Naive B cell (primary cell): ENCODE measurements at regions not wholly inside any gene's neighbourhood (a gene's known extent, or its start where the extent isn't known, plus 50 kb on each side); places are given as distances from the start of the nearest gene placed in this dataset.

Experiments used
- ATAC-seq, 2 donors: fragments of 150-1000 bp; cut with Tn5 transposase; 2 replicates each; pipeline ENCODE4 v1.10.0; 2021; ENCODE audit warnings: low read depth in 2 of 2, mild to moderate bottlenecking in 2 of 2, moderate library complexity in 2 of 2
- DNase-seq: peaks from one replicate; pipeline ENCODE4 v3.0.0; 2022
- H3K27ac Mint-ChIP-seq, 6 donors: one replicate each; pipeline ENCODE4 v1.8.0; 2020 to 2022; ENCODE audit warnings: mild to moderate bottlenecking in 6 of 6, mixed read lengths in 6 of 6, moderate library complexity in 5 of 6, inconsistent platforms in 2 of 6
- H3K27me3 Mint-ChIP-seq, 3 donors: one replicate each; pipeline ENCODE4 v1.8.0; 2021 to 2022; ENCODE audit warnings: mixed read lengths in 3 of 3, mild to moderate bottlenecking in 1 of 3
- H3K36me3 Mint-ChIP-seq, 2 donors: one replicate each; pipeline ENCODE4 v1.8.0; 2020 to 2022; ENCODE audit warnings: mixed read lengths in 2 of 2, inconsistent platforms in 1 of 2, mild to moderate bottlenecking in 1 of 2
- H3K4me1 Mint-ChIP-seq, 3 donors: one replicate each; pipeline ENCODE4 v1.8.0; 2020 to 2022; ENCODE audit warnings: mixed read lengths in 3 of 3, inconsistent platforms in 1 of 3, mild to moderate bottlenecking in 1 of 3, moderate library complexity in 1 of 3
- H3K4me3 Mint-ChIP-seq, 8 donors: one replicate each; pipeline ENCODE4 v1.8.0; 2020 to 2022; ENCODE audit warnings: mild to moderate bottlenecking in 8 of 8, mixed read lengths in 8 of 8, moderate library complexity in 8 of 8, inconsistent platforms in 2 of 8
- H3K9me3 Mint-ChIP-seq, 7 donors: one replicate each; pipeline ENCODE4 v1.8.0; 2020 to 2022; ENCODE audit warnings: mixed read lengths in 7 of 7, mild to moderate bottlenecking in 5 of 7, inconsistent platforms in 2 of 7, moderate library complexity in 1 of 7

DNA sequence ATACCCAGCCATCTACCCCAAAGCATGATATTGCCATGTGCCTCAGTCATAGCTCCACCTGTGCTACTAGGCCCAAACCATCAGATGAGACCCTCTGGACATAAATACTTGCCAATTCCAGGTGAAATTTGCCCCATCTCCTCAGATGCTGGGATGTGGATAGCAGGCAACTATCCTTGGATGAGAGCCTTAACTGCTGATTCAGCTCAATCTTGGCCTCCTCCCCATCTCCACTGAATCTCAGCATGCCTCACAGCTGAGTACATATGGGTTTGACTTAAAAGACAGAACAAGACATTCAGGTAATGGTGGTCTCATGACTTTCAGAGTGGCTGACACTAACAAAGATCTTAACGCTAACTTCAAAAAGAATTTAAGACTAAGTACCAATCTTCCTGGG is 50.8 kb upstream of the KLHL13 start:
- Mint-ChIP-seq H3K9me3 (peaks cover 0 to 3% (median 0%) of the 10 kb centered on the region in 7 donors), H3K27ac (no peak overlapping the region), H3K36me3 (no peaks in the 10 kb centered on the region), H3K4me3 (no peak overlapping the region), H3K4me1 (no peaks in the 10 kb centered on the region), H3K27me3 (peaks cover 0 to 4% (median 0%) of the 10 kb centered on the region in 3 donors)
- ATAC-seq (no peak), DNase-seq (no peak)

DNA sequence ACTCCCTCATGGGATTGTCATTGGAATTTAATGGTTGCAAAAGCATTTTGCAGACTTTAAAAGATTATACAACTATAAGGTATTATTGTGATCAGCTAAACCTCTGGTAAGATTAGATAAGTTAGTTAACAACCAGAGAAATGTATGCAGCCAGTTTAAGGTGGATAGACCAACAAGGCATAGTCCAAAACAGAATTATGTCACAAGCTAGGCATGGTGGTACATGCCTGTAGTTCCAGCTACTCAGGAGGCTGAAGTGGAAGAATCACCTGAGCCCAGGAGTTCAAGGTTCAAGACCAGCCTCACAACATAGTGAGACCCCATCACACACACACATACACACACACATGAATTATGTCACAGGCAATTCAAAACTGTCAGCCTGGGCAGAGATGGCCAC is 54.7 kb upstream of the KLHL13 start:
- DNase-seq, result no peak
- H3K36me3 Mint-ChIP-seq, result no peaks in the 10 kb centered on the region
- no peaks in the 10 kb centered on the region for H3K27me3 Mint-ChIP-seq
- no peak overlapping the region for H3K27ac Mint-ChIP-seq
- ATAC-seq, result no peak
- H3K4me3 Mint-ChIP-seq, result no peak overlapping the region
- peaks cover 0 to 3% (median 0%) of the 10 kb centered on the region in 7 donors for H3K9me3 Mint-ChIP-seq
- no peaks in the 10 kb centered on the region for H3K4me1 Mint-ChIP-seq

DNA sequence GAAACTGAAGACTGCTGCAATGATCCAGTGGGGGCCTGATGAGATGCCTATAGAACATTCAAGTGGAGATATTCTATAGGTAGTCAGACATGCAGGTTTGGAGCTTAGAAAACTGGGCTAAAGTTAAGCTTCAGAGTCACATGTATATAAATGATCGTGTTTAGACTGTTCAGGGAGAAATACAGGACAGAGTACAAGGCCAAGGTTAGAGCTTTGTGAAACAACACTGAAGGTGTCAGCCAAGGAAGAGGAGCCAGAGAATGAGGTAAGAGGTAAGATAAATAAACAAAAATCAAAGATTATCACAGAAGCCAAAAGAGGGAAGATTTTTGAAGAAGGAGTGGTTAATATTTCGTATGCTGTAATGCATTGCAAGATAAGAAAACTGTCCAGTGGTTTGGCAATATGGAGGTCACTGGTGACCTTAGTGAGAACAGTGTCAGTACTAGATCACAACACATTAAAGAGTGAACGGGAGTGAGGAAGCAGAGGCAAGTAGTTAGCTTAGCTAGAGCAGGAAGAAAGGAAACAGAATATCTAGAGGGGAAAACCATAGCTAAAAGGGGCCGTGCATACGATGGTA is 58.0 kb upstream of the KLHL13 start:
- Mint-ChIP-seq H3K27me3 (no peaks in the 10 kb centered on the region), H3K36me3 (no peaks in the 10 kb centered on the region), H3K27ac (no peak overlapping the region), H3K4me3 (no peak overlapping the region), H3K9me3 (no peaks in the 10 kb centered on the region), H3K4me1 (no peaks in the 10 kb centered on the region)
- no peak for ATAC-seq
- DNase-seq, result no peak

DNA sequence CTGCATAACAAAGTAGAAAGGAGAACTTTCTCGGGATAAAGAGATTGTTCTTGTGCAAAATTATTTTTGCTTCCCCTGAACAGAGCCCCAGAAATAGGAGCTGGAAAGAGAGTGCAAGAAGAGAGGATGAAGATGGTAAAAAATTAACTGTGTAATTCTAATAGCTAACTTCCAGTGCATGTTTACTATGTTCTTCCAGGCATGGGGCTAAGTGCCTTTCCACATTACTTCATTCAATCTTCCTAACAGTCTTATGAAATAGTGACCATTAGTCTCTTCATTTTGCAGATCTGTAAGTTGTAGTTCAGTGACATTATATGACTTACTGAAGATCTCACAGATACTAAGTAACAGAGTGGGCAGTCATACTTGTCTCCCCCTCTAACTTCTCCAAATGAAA is 61.1 kb upstream of the KLHL13 start:
- no peak for ATAC-seq
- H3K27me3 Mint-ChIP-seq, result no peaks in the 10 kb centered on the region
- H3K9me3 Mint-ChIP-seq, result no peaks in the 10 kb centered on the region
- H3K36me3 Mint-ChIP-seq, result no peaks in the 10 kb centered on the region
- no peak overlapping the region for H3K27ac Mint-ChIP-seq
- DNase-seq, result no peak
- H3K4me3 Mint-ChIP-seq, result no peak overlapping the region
- no peaks in the 10 kb centered on the region for H3K4me1 Mint-ChIP-seq

DNA sequence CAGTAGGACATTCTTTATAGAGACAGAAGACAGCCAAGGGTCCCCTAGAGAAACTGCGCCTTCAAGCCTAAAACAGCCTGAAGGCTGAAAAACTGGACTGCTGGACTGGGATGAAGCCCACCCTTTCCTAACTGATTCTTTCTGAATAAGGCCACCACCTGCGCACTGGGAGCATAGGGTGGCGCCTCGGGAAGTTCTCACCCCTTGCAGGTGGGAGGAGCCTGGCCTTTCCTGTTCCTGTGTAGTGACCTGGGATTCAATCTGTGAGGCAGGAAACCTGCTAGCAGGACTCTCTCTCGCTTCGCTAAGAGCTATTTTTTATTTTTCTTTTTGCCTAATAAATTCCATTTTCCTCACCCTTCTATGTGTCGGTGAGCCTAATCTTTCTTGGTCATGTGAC is 61.8 kb upstream of the KLHL13 start:
- no peak overlapping the region for H3K4me3 Mint-ChIP-seq
- no peaks in the 10 kb centered on the region for H3K27me3 Mint-ChIP-seq
- ATAC-seq (no peak), DNase-seq (no peak)
- no peaks in the 10 kb centered on the region for H3K4me1 Mint-ChIP-seq
- peaks cover 0 to 6% (median 3%) of the 10 kb centered on the region in 7 donors for H3K9me3 Mint-ChIP-seq
- H3K27ac Mint-ChIP-seq, result no peak overlapping the region
- H3K36me3 Mint-ChIP-seq, result peaks cover 0 to 2% of the 10 kb centered on the region in 2 donors

DNA sequence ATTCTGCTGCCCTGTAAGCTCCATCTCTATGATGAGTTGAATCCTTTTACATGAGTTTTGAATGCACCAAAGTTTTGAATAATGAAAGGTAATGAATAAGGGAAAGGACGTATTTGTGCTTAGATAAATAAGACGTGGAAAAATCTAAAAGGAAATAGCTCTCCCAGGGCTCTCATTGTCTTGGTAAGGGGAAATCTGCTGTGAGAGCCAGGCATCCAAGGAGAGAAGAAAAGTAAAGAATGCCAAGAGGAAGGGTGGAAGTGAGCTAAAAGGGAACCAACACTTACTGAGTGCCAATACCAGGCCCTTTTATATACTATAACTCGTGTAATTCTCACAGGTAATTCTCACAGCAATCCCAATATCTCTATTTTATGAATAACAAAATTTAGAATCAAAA is 62.6 kb upstream of the KLHL13 start:
- no peaks in the 10 kb centered on the region for H3K4me1 Mint-ChIP-seq
- H3K36me3 Mint-ChIP-seq, result peaks cover 7 to 9% of the 10 kb centered on the region in 2 donors
- H3K27ac Mint-ChIP-seq, result no peak overlapping the region
- no peak for DNase-seq
- H3K4me3 Mint-ChIP-seq, result no peak overlapping the region
- no peak for ATAC-seq
- H3K9me3 Mint-ChIP-seq, result peaks cover 0 to 13% (median 6%) of the 10 kb centered on the region in 7 donors
- no peaks in the 10 kb centered on the region for H3K27me3 Mint-ChIP-seq

DNA sequence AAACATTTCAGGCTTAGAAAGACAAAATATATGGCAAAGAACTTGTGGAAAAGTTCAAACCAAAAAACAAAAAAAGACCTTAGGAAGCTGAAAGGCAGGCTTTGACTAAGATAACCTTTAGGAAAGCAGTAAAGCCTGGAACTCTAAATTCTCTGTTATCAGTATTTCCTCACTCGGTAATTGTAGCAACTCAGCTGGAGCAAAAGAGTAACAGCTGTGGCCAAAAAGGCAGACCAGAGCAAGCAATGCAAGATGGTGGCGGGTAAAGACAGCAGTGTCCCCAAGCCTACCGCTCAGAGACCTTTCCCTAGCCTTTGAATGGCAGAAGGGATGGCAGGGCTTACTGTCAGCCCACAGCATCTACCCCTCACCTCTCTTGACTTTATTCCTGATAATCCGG is 63.1 kb upstream of the KLHL13 start:
- Mint-ChIP-seq H3K9me3 (peaks cover 0 to 14% (median 6%) of the 10 kb centered on the region in 7 donors), H3K4me3 (no peak overlapping the region), H3K4me1 (no peaks in the 10 kb centered on the region), H3K27me3 (no peaks in the 10 kb centered on the region), H3K36me3 (peaks cover 8 to 9% of the 10 kb centered on the region in 2 donors), H3K27ac (no peak overlapping the region)
- DNase-seq, result no peak
- no peak for ATAC-seq

DNA sequence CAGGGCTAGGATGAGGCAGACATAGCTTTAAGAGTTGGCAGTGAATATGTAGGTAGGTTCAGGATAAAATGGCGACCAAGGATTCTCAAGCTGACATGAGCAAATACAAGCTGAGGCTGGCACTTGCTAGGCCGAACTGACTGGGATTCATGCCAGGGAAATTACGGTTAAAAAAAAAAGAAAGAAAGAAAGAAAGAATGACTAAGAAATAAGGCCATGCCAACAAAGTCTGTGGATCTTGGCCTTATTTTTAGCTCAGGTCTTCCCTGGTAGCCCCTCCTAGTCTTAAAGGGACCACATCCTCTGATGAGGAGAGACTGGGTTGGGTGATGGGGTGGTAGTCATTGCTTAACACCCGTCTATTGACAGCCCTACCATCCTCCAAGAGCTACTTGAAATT is 64.4 kb upstream of the KLHL13 start:
- DNase-seq (no peak), ATAC-seq (no peak)
- Mint-ChIP-seq H3K27me3 (no peaks in the 10 kb centered on the region), H3K36me3 (peaks cover 8 to 9% of the 10 kb centered on the region in 2 donors), H3K4me1 (no peaks in the 10 kb centered on the region), H3K4me3 (no peak overlapping the region), H3K9me3 (peaks cover 0 to 14% (median 6%) of the 10 kb centered on the region in 7 donors), H3K27ac (no peak overlapping the region)

DNA sequence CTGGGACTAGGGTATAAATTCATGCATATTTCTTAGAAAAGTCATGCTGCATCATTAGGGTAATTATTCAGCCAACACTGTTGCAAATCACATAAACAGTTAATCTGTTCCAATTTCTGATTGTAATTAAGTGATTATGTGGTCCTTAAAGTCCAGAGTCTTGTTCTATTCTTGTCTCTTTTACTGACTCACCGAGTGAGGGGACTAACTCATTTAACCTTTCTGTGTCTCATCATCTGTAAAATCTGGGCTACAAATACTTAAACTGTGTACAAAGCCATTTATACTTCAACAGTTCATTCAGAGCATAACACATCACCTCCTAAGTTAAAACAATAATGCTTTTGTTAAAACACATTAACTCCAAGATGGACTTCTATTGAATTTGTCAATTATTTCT is 65.4 kb upstream of the KLHL13 start:
- H3K27me3 Mint-ChIP-seq, result no peaks in the 10 kb centered on the region

DNA sequence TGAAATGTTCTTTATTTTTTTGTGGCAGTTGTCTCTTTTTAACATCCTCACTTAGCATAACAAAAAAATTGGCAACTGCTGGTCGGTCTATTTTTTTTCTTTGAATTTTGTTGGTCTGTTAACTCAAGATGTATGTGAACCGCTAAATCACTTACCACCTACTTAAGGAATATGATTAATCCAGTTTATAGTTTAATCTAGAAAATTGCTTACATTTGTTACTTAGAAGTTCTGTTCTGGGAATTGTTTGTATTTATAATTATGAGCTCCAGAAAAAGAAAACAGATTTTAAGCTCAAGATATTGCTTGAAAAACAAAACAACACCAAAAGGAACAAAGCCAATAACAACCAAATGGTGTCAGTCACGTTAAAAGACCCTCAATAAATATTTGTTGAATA is 66.1 kb upstream of the KLHL13 start:
- DNase-seq, result no peak
- Mint-ChIP-seq H3K4me3 (no peak overlapping the region), H3K36me3 (peaks cover 8 to 9% of the 10 kb centered on the region in 2 donors)

More for the DNA sequence above, 65.4 kb upstream of the KLHL13 start:
- no peak overlapping the region for H3K4me3 Mint-ChIP-seq
- no peaks in the 10 kb centered on the region for H3K4me1 Mint-ChIP-seq
- H3K27ac Mint-ChIP-seq, result no peak overlapping the region
- DNase-seq (no peak), ATAC-seq (no peak)
- H3K36me3 Mint-ChIP-seq, result peaks cover 8 to 9% of the 10 kb centered on the region in 2 donors
- peaks cover 0 to 14% (median 6%) of the 10 kb centered on the region in 7 donors for H3K9me3 Mint-ChIP-seq

DNA sequence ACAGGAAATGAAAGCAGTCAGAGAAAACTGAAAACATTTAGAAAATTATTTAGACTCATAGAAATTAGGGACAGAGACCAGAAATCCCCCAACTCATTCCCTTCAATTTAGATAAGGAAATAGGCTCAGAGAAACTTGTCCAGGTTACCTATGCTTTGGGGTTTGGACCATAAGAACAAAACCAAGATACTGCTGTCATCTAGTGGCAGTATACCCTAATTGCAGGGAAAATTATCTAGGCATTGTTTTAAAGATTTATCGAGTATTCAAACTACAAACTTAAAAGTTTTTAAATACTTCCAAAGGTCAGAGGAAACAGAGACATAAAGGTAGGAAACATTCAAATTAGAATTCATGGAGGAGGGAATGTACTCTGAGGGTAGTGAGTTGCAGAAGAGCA is 67.0 kb upstream of the KLHL13 start:
- ATAC-seq (no peak), DNase-seq (no peak)
- no peaks in the 10 kb centered on the region for H3K4me1 Mint-ChIP-seq
- H3K9me3 Mint-ChIP-seq, result peaks cover 0 to 14% (median 6%) of the 10 kb centered on the region in 7 donors
- H3K36me3 Mint-ChIP-seq, result peaks cover 8 to 9% of the 10 kb centered on the region in 2 donors
- H3K27me3 Mint-ChIP-seq, result no peaks in the 10 kb centered on the region
- no peak overlapping the region for H3K27ac Mint-ChIP-seq
- no peak overlapping the region for H3K4me3 Mint-ChIP-seq

More for the DNA sequence above, 66.1 kb upstream of the KLHL13 start:
- H3K27ac Mint-ChIP-seq, result no peak overlapping the region
- peaks cover 0 to 14% (median 6%) of the 10 kb centered on the region in 7 donors for H3K9me3 Mint-ChIP-seq
- ATAC-seq, result no peak
- H3K27me3 Mint-ChIP-seq, result no peaks in the 10 kb centered on the region
- no peaks in the 10 kb centered on the region for H3K4me1 Mint-ChIP-seq

DNA sequence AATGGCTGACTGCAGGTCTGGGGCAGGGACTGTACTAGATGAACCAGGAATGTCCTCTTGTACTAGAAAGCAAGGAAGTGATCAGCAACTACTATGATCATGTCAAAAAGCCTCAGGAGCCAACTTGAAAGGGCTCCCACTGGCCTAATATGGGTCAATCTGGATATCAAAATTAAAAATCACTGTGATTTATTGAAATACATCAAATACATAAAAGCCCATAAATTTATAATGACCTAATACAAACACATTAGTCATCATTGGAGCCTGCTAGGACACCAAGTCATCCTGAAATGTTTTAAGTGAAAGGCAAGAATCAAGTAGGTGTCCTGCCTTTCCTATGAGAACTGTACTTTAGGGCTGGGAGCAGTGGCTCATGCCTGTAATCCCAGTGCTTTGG is 70.5 kb upstream of the KLHL13 start:
- DNase-seq, result no peak
- ATAC-seq, result no peak
- Mint-ChIP-seq H3K9me3 (peaks cover 0 to 14% (median 6%) of the 10 kb centered on the region in 7 donors), H3K4me3 (no peak overlapping the region), H3K27me3 (no peaks in the 10 kb centered on the region), H3K4me1 (no peaks in the 10 kb centered on the region), H3K36me3 (peaks cover 8 to 9% of the 10 kb centered on the region in 2 donors), H3K27ac (no peak overlapping the region)

DNA sequence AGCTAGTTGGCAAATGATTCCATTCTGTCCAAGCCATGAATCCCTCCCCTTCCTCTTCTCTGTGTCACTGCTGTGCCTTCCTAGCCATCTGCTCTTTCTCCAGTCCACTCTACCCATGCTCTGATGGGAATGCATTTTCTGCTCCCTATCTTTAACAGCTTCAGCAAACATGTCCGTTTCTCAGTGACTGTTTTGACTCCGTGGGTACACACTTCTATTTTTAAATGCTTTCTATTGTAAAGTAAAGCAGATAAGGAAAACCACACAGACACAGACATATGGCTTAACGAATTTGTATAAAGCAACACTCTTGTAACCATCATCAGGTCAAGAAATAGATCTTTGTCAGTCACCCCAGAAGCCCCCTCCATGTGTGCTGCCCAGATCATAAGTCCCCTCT is 72.4 kb upstream of the KLHL13 start:
- no peaks in the 10 kb centered on the region for H3K4me1 Mint-ChIP-seq
- H3K4me3 Mint-ChIP-seq, result no peak overlapping the region
- ATAC-seq, result no peak

DNA sequence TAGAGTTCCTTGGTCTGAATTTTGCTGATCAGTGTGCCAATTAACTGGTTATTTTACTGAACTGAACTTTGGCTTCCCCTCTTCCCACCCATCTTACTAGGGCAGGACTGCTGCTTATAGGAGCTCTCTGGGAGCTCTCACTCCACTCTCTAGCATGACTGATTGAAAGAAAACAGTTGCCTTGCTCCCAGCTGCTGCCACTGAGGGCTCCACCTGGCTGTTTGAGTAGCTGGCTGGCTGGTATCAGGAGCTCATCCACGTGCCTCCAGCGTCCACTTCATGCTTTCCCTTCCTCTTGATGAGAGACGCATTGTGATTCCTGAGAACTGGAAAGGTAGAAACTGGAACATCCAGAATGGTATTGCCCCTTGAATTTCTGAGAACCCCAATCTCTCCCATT is 73.0 kb upstream of the KLHL13 start:
- Mint-ChIP-seq H3K27ac (no peak overlapping the region), H3K4me3 (no peak overlapping the region), H3K36me3 (no peaks in the 10 kb centered on the region), H3K4me1 (no peaks in the 10 kb centered on the region), H3K9me3 (no peaks in the 10 kb centered on the region), H3K27me3 (no peaks in the 10 kb centered on the region)
- no peak for ATAC-seq
- no peak for DNase-seq

More for the DNA sequence above, 72.4 kb upstream of the KLHL13 start:
- DNase-seq, result no peak
- peaks cover 2 to 3% of the 10 kb centered on the region in 2 donors for H3K36me3 Mint-ChIP-seq
- peaks cover 0 to 3% (median 0%) of the 10 kb centered on the region in 7 donors for H3K9me3 Mint-ChIP-seq
- no peak overlapping the region for H3K27ac Mint-ChIP-seq
- H3K27me3 Mint-ChIP-seq, result no peaks in the 10 kb centered on the region

DNA sequence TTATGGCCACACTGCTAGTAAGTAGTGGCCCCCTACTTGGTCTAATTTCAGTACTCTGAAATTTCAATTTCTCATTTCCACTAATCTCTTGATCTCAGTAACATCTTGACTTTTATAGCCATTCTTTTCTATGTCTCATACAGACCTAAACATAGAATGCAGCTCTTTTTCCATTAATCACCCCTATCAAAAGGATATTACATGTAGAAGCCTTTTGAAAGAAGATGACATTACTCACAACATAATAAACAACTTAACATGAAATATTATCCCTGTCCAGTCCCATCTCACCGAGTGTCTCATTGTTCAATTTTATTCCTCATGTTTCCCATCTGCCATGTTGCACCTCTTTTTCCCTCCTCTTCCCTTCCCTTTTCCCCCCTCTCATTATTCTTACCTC is 81.1 kb upstream of the KLHL13 start:
- Mint-ChIP-seq H3K27me3 (no peaks in the 10 kb centered on the region), H3K27ac (no peak overlapping the region), H3K9me3 (peaks cover 0 to 3% (median 0%) of the 10 kb centered on the region in 7 donors), H3K4me1 (no peaks in the 10 kb centered on the region), H3K4me3 (no peak overlapping the region), H3K36me3 (no peaks in the 10 kb centered on the region)
- ATAC-seq, result no peak
- no peak for DNase-seq
